Lung (tissue), 11 donors: ENCODE measurements at regions not wholly inside any gene's neighbourhood (a gene's known extent, or its start where the extent isn't known, plus 50 kb on each side); places are given as distances from the start of the nearest gene placed in this dataset.

ENCODE experiments used
- ATAC-seq: fragments of 200-7000 bp; cut with Tn5 transposase; one replicate; pipeline ENCODE4 v1.9.1; 2020; ENCODE audit warnings: moderate number of reproducible peaks; ENCODE audit not compliant: insufficient read depth, low FRiP score
- DNase-seq, 3 donors: peaks; one replicate each; pipeline ENCODE4 v3.0.0-alpha.2; 2013 to 2017
- H3K27ac ChIP-seq, 2 donors: one replicate each; pipeline ENCODE4 v1.5.1; 2013; ENCODE audit warnings: mild to moderate bottlenecking in 2 of 2, moderate library complexity in 2 of 2, control low read depth in 1 of 2, inconsistent platforms in 1 of 2, low read depth in 1 of 2, low read length in 1 of 2
- H3K27me3 ChIP-seq, 3 donors: one replicate each; pipeline ENCODE4 v1.5.1; 2013; ENCODE audit warnings: low read length in 2 of 3; ENCODE audit not compliant: control insufficient read depth in 3 of 3, insufficient read depth in 3 of 3
- H3K36me3 ChIP-seq, 4 donors: one replicate each; pipeline ENCODE4 v1.5.1; 2013; ENCODE audit warnings: low read length in 4 of 4, mild to moderate bottlenecking in 1 of 4, moderate library complexity in 1 of 4; ENCODE audit not compliant: control insufficient read depth in 4 of 4, insufficient read depth in 4 of 4
- H3K4me1 ChIP-seq, 5 donors: one replicate each; pipeline ENCODE4 v1.5.1; 2013; ENCODE audit warnings: low read length in 5 of 5, mild to moderate bottlenecking in 2 of 5, moderate library complexity in 1 of 5; ENCODE audit not compliant: control insufficient read depth in 5 of 5, insufficient read depth in 5 of 5
- H3K4me3 ChIP-seq: one replicate; pipeline ENCODE4 v1.5.1; 2013; ENCODE audit warnings: mild to moderate bottlenecking, control low read depth, moderate library complexity
- H3K9ac ChIP-seq, 2 donors: one replicate each; pipeline ENCODE4 v1.5.1; 2013; ENCODE audit warnings: low read length in 2 of 2, control low read depth in 1 of 2; ENCODE audit not compliant: insufficient read depth in 1 of 2
- H3K9me3 ChIP-seq, 4 donors: one replicate each; pipeline ENCODE4 v1.5.1; 2013; ENCODE audit warnings: low read length in 3 of 4, mild to moderate bottlenecking in 1 of 4, moderate library complexity in 1 of 4; ENCODE audit not compliant: control insufficient read depth in 4 of 4, insufficient read depth in 3 of 4
- WGBS, 2 donors: extraction: QIAGEN DNeasy Blood & Tissue Kit; methylation state at CpG; one replicate each; pipeline ENCODE4 v1.1.7; 2013; 5-methylcytosine and 5-hydroxymethylcytosine counted together
- TF ChIP-seq, protein P1 (sequence below): IDR thresholded peaks from 2 replicates; pipeline ENCODE4 v1.5.1; 2012; ENCODE audit warnings: mild to moderate bottlenecking; ENCODE audit errors: control extremely low read depth, extremely low read depth
- donor health status: control.
- donor health status: control.
- donor health status: Bipolar disorder and iron deficiency.
- donor health status: healthy.
- donor health status: DM: yes; HTN: yes; CAD: no.

DNA sequence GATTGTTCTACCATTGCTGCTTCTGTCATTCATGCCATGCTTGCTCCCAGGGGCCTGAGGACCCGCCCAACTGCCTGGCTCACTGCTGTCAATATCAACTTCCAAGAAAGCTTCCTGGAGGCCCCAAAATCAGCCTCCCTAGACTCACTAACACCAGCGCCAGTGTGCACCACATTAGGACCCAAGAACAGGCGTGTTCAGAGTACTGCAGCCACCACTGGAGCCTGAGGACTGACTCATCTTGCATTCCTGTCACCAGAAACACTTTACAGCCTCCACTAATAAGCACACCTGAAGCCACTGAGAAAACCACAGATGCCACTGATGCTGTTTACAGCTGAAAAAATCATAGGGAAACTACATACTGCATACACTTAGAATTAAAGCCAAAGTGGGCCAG, 1284.3 kb downstream of the TYW1 start:
- Histone ChIP-seq H3K9me3 (peaks cover 0 to 9% (median 0%) of the 10 kb centered on the region in 4 donors), H3K4me3 (no peak overlapping the region), H3K27ac (no peak overlapping the region), H3K9ac (no peak overlapping the region), H3K27me3 (no peaks in the 10 kb centered on the region), H3K4me1 (no peaks in the 10 kb centered on the region), H3K36me3 (no peaks in the 10 kb centered on the region)
- ATAC-seq, result no peak
- TF ChIP-seq, protein P1, sequence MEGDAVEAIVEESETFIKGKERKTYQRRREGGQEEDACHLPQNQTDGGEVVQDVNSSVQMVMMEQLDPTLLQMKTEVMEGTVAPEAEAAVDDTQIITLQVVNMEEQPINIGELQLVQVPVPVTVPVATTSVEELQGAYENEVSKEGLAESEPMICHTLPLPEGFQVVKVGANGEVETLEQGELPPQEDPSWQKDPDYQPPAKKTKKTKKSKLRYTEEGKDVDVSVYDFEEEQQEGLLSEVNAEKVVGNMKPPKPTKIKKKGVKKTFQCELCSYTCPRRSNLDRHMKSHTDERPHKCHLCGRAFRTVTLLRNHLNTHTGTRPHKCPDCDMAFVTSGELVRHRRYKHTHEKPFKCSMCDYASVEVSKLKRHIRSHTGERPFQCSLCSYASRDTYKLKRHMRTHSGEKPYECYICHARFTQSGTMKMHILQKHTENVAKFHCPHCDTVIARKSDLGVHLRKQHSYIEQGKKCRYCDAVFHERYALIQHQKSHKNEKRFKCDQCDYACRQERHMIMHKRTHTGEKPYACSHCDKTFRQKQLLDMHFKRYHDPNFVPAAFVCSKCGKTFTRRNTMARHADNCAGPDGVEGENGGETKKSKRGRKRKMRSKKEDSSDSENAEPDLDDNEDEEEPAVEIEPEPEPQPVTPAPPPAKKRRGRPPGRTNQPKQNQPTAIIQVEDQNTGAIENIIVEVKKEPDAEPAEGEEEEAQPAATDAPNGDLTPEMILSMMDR, result no peak
- no peak for DNase-seq
- WGBS, 2 donors, result 84 to 87% methylated on average over 3 of the region's 3 CpGs

DNA sequence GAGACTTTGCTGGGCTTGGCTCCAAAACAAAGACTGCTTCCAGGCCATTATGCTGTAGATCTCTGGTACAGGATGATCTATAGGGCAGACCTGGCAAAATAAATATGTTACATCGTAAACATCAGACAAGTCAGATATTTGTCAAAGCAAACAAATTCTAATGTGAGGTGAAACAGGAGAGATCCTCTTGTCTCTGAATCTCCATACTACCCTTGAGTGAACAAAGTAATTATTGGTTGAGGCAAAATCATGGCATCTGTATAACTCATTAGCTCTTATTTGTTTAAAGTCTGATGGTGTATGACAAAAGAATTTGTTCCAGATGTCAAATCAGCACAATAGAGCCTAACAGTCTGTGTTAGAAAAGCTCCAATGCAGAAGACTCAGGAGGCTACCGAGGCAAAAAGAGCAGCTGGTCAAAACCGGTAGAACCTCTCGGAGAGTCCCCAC, 1291.5 kb downstream of the TYW1 start:
- no peak overlapping the region for H3K4me3 ChIP-seq
- no peaks in the 10 kb centered on the region for H3K4me1 ChIP-seq
- H3K36me3 ChIP-seq, result no peaks in the 10 kb centered on the region
- ATAC-seq, result no peak
- peak in 2 of 3 donors; percentile 2 to 9 for DNase-seq
- TF ChIP-seq, protein P1, result no peak
- no peaks in the 10 kb centered on the region for H3K27me3 ChIP-seq
- no peak overlapping the region for H3K9ac ChIP-seq
- peaks cover 0 to 2% (median 0%) of the 10 kb centered on the region in 4 donors for H3K9me3 ChIP-seq
- 59 to 75% methylated on average over 4 of the region's 4 CpGs for WGBS, 2 donors
- no peak overlapping the region for H3K27ac ChIP-seq

DNA sequence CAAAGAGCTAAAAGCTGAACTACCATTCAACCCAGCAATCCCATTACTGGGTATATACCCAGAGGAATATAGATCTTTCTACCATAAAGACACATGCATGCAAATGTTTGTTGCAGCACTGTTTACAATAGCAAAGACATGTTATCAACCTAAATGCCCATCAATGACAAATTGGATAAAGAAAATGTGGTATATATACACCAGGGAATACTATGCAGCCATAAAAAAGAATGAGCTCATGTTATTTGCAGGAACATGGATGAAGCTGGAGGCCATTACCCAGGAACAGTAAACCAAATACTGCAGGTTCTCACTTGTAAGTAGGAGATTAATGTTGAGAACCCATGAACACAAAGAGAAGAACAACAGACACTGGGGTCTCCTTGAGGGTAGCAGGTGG, 1295.1 kb downstream of the TYW1 start:
- no peak for ATAC-seq
- no peak for DNase-seq
- no peaks in the 10 kb centered on the region for H3K27me3 ChIP-seq
- TF ChIP-seq, protein P1, result no peak
- no peaks in the 10 kb centered on the region for H3K36me3 ChIP-seq
- no peak overlapping the region for H3K9ac ChIP-seq
- peaks cover 0 to 5% (median 0%) of the 10 kb centered on the region in 4 donors for H3K9me3 ChIP-seq
- no peak overlapping the region for H3K4me3 ChIP-seq
- H3K27ac ChIP-seq, result no peak overlapping the region
- no peaks in the 10 kb centered on the region for H3K4me1 ChIP-seq

DNA sequence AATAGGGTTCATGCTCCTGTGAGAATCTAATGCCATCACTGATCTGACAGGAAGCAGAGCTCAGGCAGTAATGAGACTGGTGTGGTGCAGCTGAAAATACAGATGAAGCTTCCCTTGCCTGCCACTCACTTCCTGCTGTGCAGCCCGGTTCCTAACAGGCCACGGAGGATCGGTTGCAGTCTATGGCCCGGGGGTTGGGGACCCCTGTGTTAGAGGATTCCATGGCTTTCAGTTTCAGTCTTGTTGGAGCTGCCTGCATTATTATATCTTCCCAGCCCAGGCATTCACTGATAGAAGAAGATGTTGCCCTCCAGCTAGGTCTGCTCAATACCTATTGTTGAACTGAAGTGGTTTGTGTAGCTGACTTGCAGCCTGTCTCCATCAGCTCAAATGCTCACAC, 1298.8 kb downstream of the TYW1 start:
- no peaks in the 10 kb centered on the region for H3K36me3 ChIP-seq
- H3K9ac ChIP-seq, result no peak overlapping the region
- ATAC-seq (no peak), DNase-seq (no peak)
- H3K9me3 ChIP-seq, result peaks cover 0 to 3% (median 0%) of the 10 kb centered on the region in 4 donors
- no peaks in the 10 kb centered on the region for H3K27me3 ChIP-seq
- TF ChIP-seq, protein P1, result no peak
- H3K4me1 ChIP-seq, result no peaks in the 10 kb centered on the region
- WGBS, 2 donors, result 35 to 60% methylated on average over 4 of the region's 4 CpGs
- no peak overlapping the region for H3K4me3 ChIP-seq
- no peak overlapping the region for H3K27ac ChIP-seq
